GM19238 (cell line): ENCODE measurements at regions not wholly inside any gene's neighbourhood (a gene's known extent, or its start where the extent isn't known, plus 50 kb on each side); places are given as distances from the start of the nearest gene placed in this dataset.
"Not testable (repeated sequence)": the region's sequence is repeated elsewhere in the genome, so short reads cannot be mapped to it uniquely, and the experiment has no call there.

Experiments
- DNase-seq: peaks from one replicate; pipeline ENCODE4 v3.0.0; 2011; ENCODE audit warnings: low spot score; ENCODE audit not compliant: insufficient read length

- no peak for DNase-seq
Measured at GRCh38 chr18:5021558-5021957, 175.5 kb downstream of the AKAIN1 start.

DNA sequence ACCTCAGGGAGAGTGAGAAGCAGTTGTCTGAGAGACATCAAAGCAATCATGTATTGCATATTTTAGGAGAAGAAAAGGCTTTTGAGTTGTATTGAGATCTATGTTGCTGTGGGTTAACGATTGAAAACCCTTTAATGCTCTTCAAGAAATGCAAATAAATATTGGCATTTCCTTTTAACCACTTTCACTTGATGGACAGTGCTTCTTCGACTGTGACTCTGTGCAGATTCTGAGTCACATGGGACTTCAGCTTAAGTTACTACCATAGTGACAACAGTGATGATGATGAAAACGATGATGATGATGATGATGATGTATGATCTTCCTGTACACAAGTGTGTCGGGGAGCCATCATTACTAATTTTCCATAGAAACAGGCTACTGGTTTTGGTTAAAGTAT, 181.8 kb downstream of the AKAIN1 start:
- DNase-seq, result no peak

GRCh38 chr18:5004031-5004820, 192.8 kb downstream of the AKAIN1 start:
- DNase-seq, result not testable (repeated sequence)

DNA sequence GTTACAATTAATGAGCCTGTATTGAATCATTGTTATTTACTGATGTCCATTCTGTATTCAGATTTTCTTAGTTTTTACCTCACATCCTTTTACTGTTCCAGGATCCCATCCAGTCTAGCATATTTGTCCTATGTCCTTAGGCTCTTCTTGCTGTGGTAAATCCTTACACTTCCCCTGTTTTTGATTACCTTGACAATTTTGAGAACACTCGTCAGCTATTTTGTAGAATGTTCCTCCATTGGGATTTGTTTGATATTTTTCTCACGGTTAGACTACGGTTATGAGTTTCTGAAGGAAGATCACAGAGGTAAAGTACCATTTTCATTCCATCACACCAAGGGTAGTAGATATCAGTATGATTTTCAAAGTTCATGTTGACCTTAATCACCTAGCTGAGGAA, 202.3 kb downstream of the AKAIN1 start:
- no peak for DNase-seq

DNA sequence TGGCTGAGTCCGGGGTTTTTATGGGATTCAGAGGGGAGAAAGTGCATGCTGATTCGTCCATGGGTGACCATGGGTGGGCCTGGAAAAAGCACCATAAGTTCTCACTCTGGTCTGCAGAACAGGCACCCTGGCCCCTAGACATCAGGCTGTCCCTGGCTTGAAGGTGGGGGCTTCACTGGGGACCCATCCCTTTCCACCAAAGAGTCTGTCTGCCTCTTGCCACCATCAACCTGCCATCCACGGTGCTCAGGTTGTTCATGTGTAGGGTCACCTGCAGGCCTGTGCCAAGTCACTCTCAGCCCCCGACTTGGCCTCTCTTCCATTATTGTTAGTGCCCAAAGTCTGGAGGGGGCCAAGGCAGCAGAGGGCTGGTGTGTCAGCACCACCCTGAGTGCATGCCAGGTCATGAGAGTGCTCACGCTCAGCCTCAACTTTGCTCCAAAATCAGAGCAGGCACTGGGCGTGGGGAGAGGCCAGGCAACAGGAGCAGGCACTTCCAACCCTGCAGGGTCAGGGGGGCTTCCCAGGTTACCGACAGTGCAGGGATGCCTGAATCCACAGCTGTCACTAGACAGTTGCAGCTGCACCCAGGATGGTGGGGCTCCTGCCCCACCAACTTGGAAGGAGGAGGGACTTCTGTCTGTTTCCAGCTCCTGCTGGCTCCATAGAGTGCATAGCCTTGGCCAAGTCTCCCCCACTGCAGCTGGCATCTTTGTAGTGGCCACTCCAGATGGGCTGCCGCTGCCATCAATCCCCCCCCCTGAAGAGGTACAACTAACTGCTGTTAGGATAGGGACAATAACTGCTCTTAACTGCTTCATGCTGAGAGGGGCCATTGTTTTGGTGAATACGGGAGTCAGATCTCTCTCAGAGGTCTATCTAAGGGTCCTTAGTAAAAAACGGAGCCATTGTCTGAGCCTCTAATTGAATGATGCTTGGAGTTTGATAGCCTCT, 209.3 kb downstream of the AKAIN1 start:
- DNase-seq, result no peak

GRCh38 chr18:4986677-4987076, 210.4 kb downstream of the AKAIN1 start:
- DNase-seq, result no peak

GRCh38 chr18:4986066-4986465, 211.0 kb downstream of the AKAIN1 start:
- DNase-seq, result no peak

DNA sequence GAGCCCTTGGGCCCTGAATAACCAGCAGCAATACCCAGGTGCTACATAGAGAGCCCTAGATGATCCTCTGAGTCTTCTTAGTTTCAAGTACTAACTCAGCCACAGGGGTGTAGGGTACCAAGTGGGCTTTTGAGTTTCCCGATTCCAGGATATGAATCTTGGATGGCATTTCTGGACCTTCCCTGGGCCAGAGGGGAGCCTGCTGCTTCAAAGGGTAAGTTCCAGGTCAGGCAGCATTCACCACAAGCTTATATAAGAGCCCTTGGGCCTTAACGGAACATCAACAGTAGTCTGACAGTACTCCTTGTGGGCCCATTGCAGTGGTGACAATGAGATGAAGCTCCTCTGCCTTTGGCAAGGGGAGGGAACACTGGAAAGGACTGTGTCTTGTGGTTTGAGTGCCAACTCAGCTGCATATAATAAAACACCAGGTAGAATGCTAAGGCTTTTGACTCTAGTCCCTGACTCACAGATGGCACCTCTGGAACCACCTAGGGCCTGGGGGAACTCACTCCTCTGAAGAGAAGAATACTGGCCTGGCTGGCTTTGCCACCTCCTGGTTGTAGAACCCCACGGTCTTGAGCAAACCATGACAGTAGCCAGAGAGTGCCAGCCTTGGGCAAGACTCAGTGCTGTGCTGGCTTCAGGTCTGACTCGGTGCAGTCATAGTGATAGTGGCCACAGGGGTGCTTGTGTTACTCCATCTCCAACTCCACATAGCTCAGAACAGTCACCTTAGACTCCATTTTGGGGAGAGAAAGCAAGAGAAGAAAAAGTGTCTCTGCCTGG, 235.7 kb downstream of the AKAIN1 start:
- no peak for DNase-seq

GRCh38 chr18:4960578-4960977, 236.5 kb downstream of the AKAIN1 start:
- no peak for DNase-seq

DNA sequence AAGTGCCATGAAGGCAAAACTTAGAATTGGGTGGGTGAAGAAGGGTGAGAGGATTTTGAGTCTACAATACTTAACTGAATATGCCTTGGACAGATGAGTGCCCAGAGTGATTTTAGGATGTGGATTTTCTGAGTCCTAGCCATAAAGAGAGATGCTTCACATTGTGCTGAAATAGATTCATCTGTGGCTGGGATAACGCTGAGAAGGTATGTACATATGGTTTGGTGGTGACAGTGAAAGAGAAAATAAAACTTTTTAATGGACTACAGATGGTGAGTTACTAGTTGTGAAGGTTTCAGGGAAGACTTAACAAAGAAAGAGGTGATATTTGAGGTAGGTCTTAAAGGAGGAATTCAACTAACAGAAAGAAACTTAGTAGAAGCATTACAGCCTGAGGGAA, 265.8 kb downstream of the AKAIN1 start:
- DNase-seq, result no peak

DNA sequence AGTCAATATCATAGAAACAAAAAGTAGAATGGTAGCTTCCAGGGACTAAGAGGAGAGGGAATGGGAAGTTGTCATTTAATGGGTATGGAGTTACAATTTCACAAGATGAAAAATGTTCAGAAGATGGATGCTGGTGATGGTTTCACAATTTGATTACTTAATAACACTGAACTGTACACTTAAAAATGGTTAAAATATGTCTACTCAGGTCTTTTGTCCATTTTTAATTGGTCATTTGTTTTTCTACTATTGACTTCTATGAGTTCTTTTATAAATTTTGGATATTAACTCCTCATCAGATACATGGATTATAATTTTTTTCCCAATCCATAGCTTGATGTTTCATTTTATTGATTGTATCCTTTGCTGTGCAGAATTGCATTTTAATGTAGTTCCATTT, 275.5 kb downstream of the AKAIN1 start:
- DNase-seq, result no peak

DNA sequence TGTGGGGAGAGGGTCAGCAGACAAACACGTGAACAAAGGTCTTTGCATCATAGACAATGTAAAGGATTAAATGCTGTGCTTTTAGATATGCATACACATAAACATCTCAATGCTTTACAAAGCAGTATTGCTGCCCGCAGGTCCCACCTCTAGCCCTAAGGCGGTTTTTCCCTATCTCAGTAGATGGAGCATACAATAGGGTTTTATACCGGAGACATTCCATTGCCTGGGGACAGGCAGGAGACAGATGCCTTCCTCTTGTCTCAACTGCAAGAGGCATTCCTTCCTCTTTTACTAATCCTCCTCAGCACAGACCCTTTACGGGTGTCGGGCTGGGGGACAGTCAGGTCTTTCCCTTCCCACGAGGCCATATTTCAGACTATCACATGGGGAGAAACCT, 279.5 kb downstream of the AKAIN1 start:
- not testable (repeated sequence) for DNase-seq

GRCh38 chr18:4908328-4908727, 288.7 kb downstream of the AKAIN1 start:
- DNase-seq, result no peak

- DNase-seq, result no peak
Measured at GRCh38 chr18:4906856-4907255, 290.2 kb downstream of the AKAIN1 start.

DNA sequence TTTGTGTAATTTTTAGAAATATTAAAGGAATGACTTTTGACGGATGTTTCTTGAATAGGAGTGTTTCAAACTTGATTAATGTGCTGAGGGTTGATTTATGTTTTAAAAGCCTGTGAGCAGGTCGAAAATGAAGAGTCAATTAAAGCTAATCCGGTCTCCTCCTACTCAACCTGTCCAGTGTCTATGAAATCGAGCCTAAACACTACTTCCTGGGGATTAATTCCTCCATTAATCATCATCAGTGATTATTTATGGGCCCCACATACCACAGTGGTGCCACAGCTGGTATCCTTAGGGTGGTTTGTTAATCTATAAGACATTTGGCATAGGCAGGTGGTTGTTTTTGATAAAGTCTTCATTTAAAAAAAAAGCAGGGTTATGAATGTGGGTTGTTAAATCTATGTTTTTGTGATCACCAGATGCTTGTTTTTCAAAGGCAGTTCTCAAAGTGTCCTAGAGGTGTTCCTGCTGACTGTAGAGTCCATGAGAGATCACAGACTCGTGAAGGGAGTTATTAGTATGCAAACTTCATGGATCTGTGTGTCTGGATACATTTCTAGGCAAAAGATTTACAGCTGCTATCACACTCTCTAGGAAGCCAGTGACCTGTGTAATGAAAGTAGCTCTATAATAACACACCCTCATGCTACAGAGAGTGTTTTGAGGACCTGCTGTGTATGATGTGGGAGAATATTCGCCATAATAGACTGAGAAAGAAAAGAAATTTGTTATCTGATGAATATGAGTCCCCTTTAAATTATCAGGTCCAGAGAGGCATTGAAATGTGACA, 308.6 kb downstream of the AKAIN1 start:
- no peak for DNase-seq

- DNase-seq, result no peak
Measured at GRCh38 chr18:4878480-4878879, 318.6 kb downstream of the AKAIN1 start.

GRCh38 chr18:4871197-4871596, 325.9 kb downstream of the AKAIN1 start:
- DNase-seq, result no peak

GRCh38 chr18:4870177-4870773, 326.8 kb downstream of the AKAIN1 start:
- DNase-seq, result no peak

DNA sequence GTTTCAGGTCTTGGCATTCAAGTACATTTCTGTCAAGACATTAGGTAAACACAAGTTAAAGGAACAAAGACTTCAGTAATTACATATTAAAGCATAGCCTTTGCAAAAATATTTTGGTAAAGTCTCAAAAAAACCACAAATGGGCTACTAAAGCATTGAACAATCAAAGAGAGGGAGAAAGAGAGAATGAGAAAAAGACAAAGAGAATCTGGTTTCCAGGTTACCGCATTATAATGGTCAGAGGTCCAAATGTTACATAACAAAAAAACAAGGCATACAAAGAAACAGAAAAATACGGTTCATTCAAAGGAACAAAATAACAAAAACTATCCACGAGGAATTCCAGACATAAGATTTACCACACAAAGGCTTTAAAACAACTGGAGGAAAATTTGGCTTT, 327.9 kb downstream of the AKAIN1 start:
- no peak for DNase-seq

GRCh38 chr18:4858379-4859127, 338.5 kb downstream of the AKAIN1 start:
- DNase-seq, result no peak
